ENCODE measurements at regions not wholly inside any gene's neighbourhood (a gene's known extent, or its start where the extent isn't known, plus 50 kb on each side); places are given as distances from the start of the nearest gene placed in this dataset.

GRCh38 chr5:6046296-6046967, 331.9 kb downstream of the MED10 start:
- H3K36me3 ChIP-seq (ENCODE audit: control insufficient read depth in 2 of 2, extremely low read depth in 1 of 2, insufficient read depth in 2 of 2, low read length in 2 of 2) = no peaks in the 10 kb centered on the region
- no peak overlapping the region for H3K4me2 ChIP-seq (ENCODE audit: insufficient read depth, low read length)
- H3K27me3 ChIP-seq (ENCODE audit: control insufficient read depth in 2 of 2, insufficient read depth in 2 of 2, low read length in 2 of 2) = no peaks in the 10 kb centered on the region
- DNase-seq (ENCODE audit: low read depth, low spot score) (no peak), FAIRE-seq (no peak)
- intact Hi-C loops (cut with micrococcal nuclease) = no loop called here
- H3K4me1 ChIP-seq (ENCODE audit: control insufficient read depth, extremely low read depth, insufficient read depth, low read length) = no peaks in the 10 kb centered on the region
- no peaks in the 10 kb centered on the region for H4K20me1 ChIP-seq (replicated peaks; ENCODE audit: control insufficient read depth, extremely low read depth, insufficient read depth, low read length)
- no peak overlapping the region for H3K9ac ChIP-seq (replicated peaks; ENCODE audit: extremely low read depth, insufficient read depth, low read length)
- no peaks in the 10 kb centered on the region for H3K79me2 ChIP-seq (ENCODE audit: control insufficient read depth, insufficient read depth, low read length)
- no peaks in the 10 kb centered on the region for H3K9me3 ChIP-seq (replicated peaks; ENCODE audit: control insufficient read depth, insufficient read depth, low read length)
- CTCF ChIA-PET = no interaction called here
- no peaks in the 10 kb centered on the region for H3K9me1 ChIP-seq (replicated peaks; ENCODE audit: control insufficient read depth, extremely low read depth, insufficient read depth, low read length)
- dilution Hi-C loops (cut with MboI; ENCODE audit: extremely low pct_ligation_motif_present, low sequenced_read_pairs) = no loop called here
- no peak overlapping the region for H2AFZ ChIP-seq (ENCODE audit: low read depth, low read length)
- POLR2A ChIA-PET = no interaction called here
- no peak overlapping the region for H3K27ac ChIP-seq (ENCODE audit: insufficient read depth, low read depth, low read length)
- no peak overlapping the region for H3K4me3 ChIP-seq (replicated peaks in 1 of 3; ENCODE audit: insufficient read depth in 1 of 3, low read depth in 1 of 3, low read length in 3 of 3)
- no TSS peak for BruUV-seq (replicated peaks)
- TF ChIP-seq POLR2A (IDR thresholded peaks at IDR 0.05; ENCODE audit: low read depth, low read length) = no peak
- TF ChIP-seq POLR2AphosphoS5 (IDR thresholded peaks at IDR 0.05; ENCODE audit: insufficient read depth, low read depth, low read length) = no peak
- TF ChIP-seq FOS (IDR thresholded peaks at IDR 0.05; ENCODE audit: borderline replicate concordance, insufficient read depth, low read length) = no peak
- TF ChIP-seq CTCF (IDR thresholded peaks at IDR 0.05; ENCODE audit: extremely low read depth in 1 of 2, insufficient read depth in 1 of 2, low read depth in 1 of 2, low read length in 2 of 2) = no peak
- no peak for TF ChIP-seq GATA2 (IDR thresholded peaks at IDR 0.05; ENCODE audit: insufficient read depth, insufficient read length, low read depth, low read length)
- TF ChIP-seq EZH2 (IDR thresholded peaks at IDR 0.05; ENCODE audit: borderline replicate concordance, low read depth, low read length, severe bottlenecking) = no peak
- TF ChIP-seq MYC (IDR thresholded peaks at IDR 0.05; ENCODE audit: low read depth, low read length) = no peak
